ENCODE measurements at regions not wholly inside any gene's neighbourhood (a gene's known extent, or its start where the extent isn't known, plus 50 kb on each side); places are given as distances from the start of the nearest gene placed in this dataset.
"Not testable (repeated sequence)": the region's sequence is repeated elsewhere in the genome, so short reads cannot be mapped to it uniquely, and the experiment has no call there.

- H3K27ac ChIP-seq; H3K36me3 ChIP-seq; H3K9me3 ChIP-seq (ENCODE audit: low read depth); H3K27me3 ChIP-seq; DNase-seq (ENCODE audit: low read depth in 1 of 2, low spot score in 1 of 2); H3K4me1 ChIP-seq (ENCODE audit: low read depth); H3K4me3 ChIP-seq: not testable (repeated sequence)
Observed at GRCh38 chr9:38904719-38905118, 184.8 kb upstream of the FAM240B start.

- H3K4me1 ChIP-seq (ENCODE audit: low read depth); H3K27me3 ChIP-seq; H3K36me3 ChIP-seq; H3K4me3 ChIP-seq; DNase-seq (ENCODE audit: low read depth in 1 of 2, low spot score in 1 of 2); H3K9me3 ChIP-seq (ENCODE audit: low read depth); H3K27ac ChIP-seq: not testable (repeated sequence)
Observed at GRCh38 chr9:38901534-38902177, 181.7 kb upstream of the FAM240B start.

GRCh38 chr9:38896404-38896803 lies 176.5 kb upstream of the FAM240B start:
- H3K4me3 ChIP-seq; H3K36me3 ChIP-seq; H3K9me3 ChIP-seq (ENCODE audit: low read depth); H3K4me1 ChIP-seq (ENCODE audit: low read depth); H3K27ac ChIP-seq; H3K27me3 ChIP-seq; DNase-seq (ENCODE audit: low read depth in 1 of 2, low spot score in 1 of 2): not testable (repeated sequence)

GRCh38 chr9:38895227-38895626 lies 175.3 kb upstream of the FAM240B start:
- not testable (repeated sequence) for H3K27me3 ChIP-seq; H3K4me3 ChIP-seq; H3K4me1 ChIP-seq (ENCODE audit: low read depth); H3K36me3 ChIP-seq; H3K27ac ChIP-seq; DNase-seq (ENCODE audit: low read depth in 1 of 2, low spot score in 1 of 2); H3K9me3 ChIP-seq (ENCODE audit: low read depth)

GRCh38 chr9:38892539-38893232 lies 172.8 kb upstream of the FAM240B start:
- H3K27me3 ChIP-seq; H3K4me1 ChIP-seq (ENCODE audit: low read depth); H3K27ac ChIP-seq; H3K36me3 ChIP-seq; H3K4me3 ChIP-seq; DNase-seq (ENCODE audit: low read depth in 1 of 2, low spot score in 1 of 2); H3K9me3 ChIP-seq (ENCODE audit: low read depth): not testable (repeated sequence)

GRCh38 chr9:38886076-38886475 lies 166.1 kb upstream of the FAM240B start:
- H3K4me3 ChIP-seq; DNase-seq (ENCODE audit: low read depth in 1 of 2, low spot score in 1 of 2); H3K4me1 ChIP-seq (ENCODE audit: low read depth); H3K9me3 ChIP-seq (ENCODE audit: low read depth); H3K27me3 ChIP-seq; H3K27ac ChIP-seq; H3K36me3 ChIP-seq: not testable (repeated sequence)

GRCh38 chr9:38875616-38876015 lies 155.7 kb upstream of the FAM240B start:
- H3K4me3 ChIP-seq; H3K4me1 ChIP-seq (ENCODE audit: low read depth); H3K27me3 ChIP-seq; H3K36me3 ChIP-seq; H3K27ac ChIP-seq; H3K9me3 ChIP-seq (ENCODE audit: low read depth): not testable (repeated sequence)
- DNase-seq (ENCODE audit: low read depth in 1 of 2, low spot score in 1 of 2), result peak in 1 of 2 donors; percentile 0

GRCh38 chr9:38871282-38871940 lies 151.5 kb upstream of the FAM240B start:
- not testable (repeated sequence) for H3K4me1 ChIP-seq (ENCODE audit: low read depth); H3K27me3 ChIP-seq; H3K27ac ChIP-seq; H3K36me3 ChIP-seq; DNase-seq (ENCODE audit: low read depth in 1 of 2, low spot score in 1 of 2); H3K9me3 ChIP-seq (ENCODE audit: low read depth); H3K4me3 ChIP-seq

GRCh38 chr9:38859827-38860226 lies 139.9 kb upstream of the FAM240B start:
- not testable (repeated sequence) for H3K27ac ChIP-seq; H3K27me3 ChIP-seq; DNase-seq (ENCODE audit: low read depth in 1 of 2, low spot score in 1 of 2); H3K9me3 ChIP-seq (ENCODE audit: low read depth); H3K4me1 ChIP-seq (ENCODE audit: low read depth); H3K4me3 ChIP-seq; H3K36me3 ChIP-seq

GRCh38 chr9:38848966-38849365 lies 129.0 kb upstream of the FAM240B start:
- H3K36me3 ChIP-seq; H3K9me3 ChIP-seq (ENCODE audit: low read depth); H3K4me3 ChIP-seq; H3K27ac ChIP-seq; H3K4me1 ChIP-seq (ENCODE audit: low read depth); H3K27me3 ChIP-seq; DNase-seq (ENCODE audit: low read depth in 1 of 2, low spot score in 1 of 2): not testable (repeated sequence)

- not testable (repeated sequence) for H3K4me3 ChIP-seq; H3K36me3 ChIP-seq; DNase-seq (ENCODE audit: low read depth in 1 of 2, low spot score in 1 of 2); H3K9me3 ChIP-seq (ENCODE audit: low read depth); H3K27ac ChIP-seq; H3K4me1 ChIP-seq (ENCODE audit: low read depth); H3K27me3 ChIP-seq
Observed at GRCh38 chr9:38840213-38840612, 120.3 kb upstream of the FAM240B start.

- H3K4me3 ChIP-seq; H3K27me3 ChIP-seq; H3K4me1 ChIP-seq (ENCODE audit: low read depth); DNase-seq (ENCODE audit: low read depth in 1 of 2, low spot score in 1 of 2); H3K27ac ChIP-seq; H3K36me3 ChIP-seq; H3K9me3 ChIP-seq (ENCODE audit: low read depth): not testable (repeated sequence)
Observed at GRCh38 chr9:38833706-38834105, 113.8 kb upstream of the FAM240B start.

GRCh38 chr9:38813855-38814254 lies 93.9 kb upstream of the FAM240B start:
- H3K27ac ChIP-seq; H3K4me3 ChIP-seq; H3K9me3 ChIP-seq (ENCODE audit: low read depth); H3K36me3 ChIP-seq; DNase-seq (ENCODE audit: low read depth in 1 of 2, low spot score in 1 of 2); H3K27me3 ChIP-seq; H3K4me1 ChIP-seq (ENCODE audit: low read depth): not testable (repeated sequence)

GRCh38 chr9:38807919-38808459 lies 88.1 kb upstream of the FAM240B start:
- H3K27me3 ChIP-seq; H3K4me1 ChIP-seq (ENCODE audit: low read depth); H3K27ac ChIP-seq; H3K9me3 ChIP-seq (ENCODE audit: low read depth); H3K36me3 ChIP-seq; H3K4me3 ChIP-seq; DNase-seq (ENCODE audit: low read depth in 1 of 2, low spot score in 1 of 2): not testable (repeated sequence)

Measured in cardiac muscle cell (in vitro differentiated cells and primary cell).